KOPT-K1 (cell line): ENCODE measurements at regions not wholly inside any gene's neighbourhood (a gene's known extent, or its start where the extent isn't known, plus 50 kb on each side); places are given as distances from the start of the nearest gene placed in this dataset.

Experiments
- H3K27ac ChIP-seq: fragments of 200-600 bp; sonication (generic); 2 replicates; pipeline ENCODE4 v1.5.1; 2016; ENCODE audit warnings: antibody characterized with exemption, mild to moderate bottlenecking, low read depth, low read length; ENCODE audit not compliant: poor library complexity, severe bottlenecking
- H3K36me3 ChIP-seq: fragments of 200-600 bp; sonication (generic); 2 replicates; pipeline ENCODE4 v1.5.1; 2017; ENCODE audit warnings: antibody characterized with exemption, mild to moderate bottlenecking, low read length, moderate library complexity; ENCODE audit not compliant: insufficient read depth
- H3K9me3 ChIP-seq: fragments of 200-600 bp; sonication (generic); 2 replicates; pipeline ENCODE4 v1.5.1; 2017; ENCODE audit warnings: antibody characterized with exemption, low read length, mild to moderate bottlenecking; ENCODE audit not compliant: insufficient read depth, poor library complexity, severe bottlenecking

DNA sequence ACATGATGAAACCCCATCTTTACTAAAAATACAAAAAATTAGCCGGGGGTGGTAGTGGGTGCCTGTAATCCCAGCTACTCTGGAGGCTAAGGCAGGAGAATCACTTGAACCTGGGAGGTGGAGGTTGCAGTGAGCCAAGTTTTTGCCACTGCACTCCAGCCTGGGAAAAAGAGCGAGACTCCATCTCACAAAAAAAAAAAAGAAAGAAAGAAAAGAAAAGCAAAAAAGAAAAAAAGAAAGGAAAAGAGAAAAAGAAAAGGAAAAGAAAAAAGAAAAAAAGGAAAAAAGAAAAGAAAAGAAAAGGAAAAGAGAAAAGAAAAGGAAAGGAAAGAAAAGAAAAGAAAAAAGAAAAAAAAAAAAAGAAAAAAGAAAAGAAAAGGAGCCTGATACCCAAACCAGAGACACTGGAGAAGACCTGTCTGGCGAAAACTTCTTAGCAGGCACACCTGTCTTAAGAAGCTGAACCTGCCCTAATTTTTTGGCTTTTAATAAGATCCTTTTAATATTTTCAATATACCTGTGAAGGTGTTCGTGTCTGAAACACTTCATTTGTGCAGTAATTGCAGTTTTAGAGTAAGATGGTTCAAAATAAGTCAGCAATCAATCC is 164.7 kb upstream of the IRX2 start:
- no peak overlapping the region for H3K27ac ChIP-seq
- peaks cover 17% of the 10 kb centered on the region for H3K9me3 ChIP-seq
- H3K36me3 ChIP-seq: no peaks in the 10 kb centered on the region

DNA sequence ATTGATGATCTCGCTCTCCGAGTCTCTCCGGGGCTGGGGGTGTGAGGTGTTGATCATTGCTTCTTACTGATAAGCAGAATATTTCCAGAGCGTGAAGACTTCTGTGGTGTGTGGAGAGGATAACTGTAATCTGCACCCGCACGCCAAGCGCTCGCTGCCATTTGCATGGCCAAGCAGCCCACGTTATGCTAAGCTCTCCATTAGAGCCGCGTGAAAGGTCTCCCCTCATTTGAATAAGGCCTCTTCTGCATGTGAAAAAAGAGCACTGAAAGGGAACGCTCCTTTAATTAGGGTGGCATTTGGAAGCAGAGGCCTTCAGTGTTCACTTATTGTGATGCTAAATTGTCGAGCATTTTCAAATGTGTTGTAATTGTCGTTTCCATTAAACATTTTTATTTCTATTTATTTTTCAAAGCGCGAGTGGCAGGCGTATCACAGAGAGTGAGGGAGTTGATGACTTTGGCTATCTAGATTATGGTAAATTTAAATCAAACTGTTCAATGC is 163.6 kb upstream of the IRX2 start:
- peaks cover 6% of the 10 kb centered on the region for H3K9me3 ChIP-seq
- no peak overlapping the region for H3K27ac ChIP-seq
- H3K36me3 ChIP-seq: no peaks in the 10 kb centered on the region

DNA sequence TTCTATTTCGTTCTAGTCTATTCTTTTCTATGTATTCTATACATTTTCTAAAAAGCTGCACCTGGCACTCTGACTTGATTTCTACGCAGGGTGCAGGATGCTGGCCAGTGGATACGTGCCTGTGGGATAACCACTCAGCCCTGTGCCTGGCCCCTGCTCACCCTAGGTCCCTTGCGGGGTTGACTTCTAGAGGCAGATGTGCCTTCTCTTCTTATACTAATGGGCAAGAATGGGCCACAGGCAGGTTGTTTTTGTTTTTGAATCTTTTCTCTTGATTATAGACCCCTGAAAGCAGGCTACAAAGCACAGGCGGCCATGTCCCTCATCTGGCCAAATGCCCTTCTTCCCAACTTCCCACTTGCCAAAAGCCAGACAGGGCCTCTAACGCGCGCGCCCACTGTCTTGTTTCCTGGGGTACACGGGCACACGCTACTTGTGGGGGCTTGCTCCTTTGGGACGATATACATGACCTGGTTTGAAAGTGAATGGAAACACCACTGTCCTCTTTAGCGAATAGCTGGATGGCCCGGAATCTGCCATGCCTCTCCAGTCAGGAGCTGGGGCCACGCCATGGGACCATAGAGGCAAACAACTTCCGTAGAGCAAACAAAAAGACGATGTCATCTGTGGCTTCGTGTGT is 162.7 kb upstream of the IRX2 start:
- H3K27ac ChIP-seq: no peak overlapping the region
- H3K36me3 ChIP-seq: no peaks in the 10 kb centered on the region

DNA sequence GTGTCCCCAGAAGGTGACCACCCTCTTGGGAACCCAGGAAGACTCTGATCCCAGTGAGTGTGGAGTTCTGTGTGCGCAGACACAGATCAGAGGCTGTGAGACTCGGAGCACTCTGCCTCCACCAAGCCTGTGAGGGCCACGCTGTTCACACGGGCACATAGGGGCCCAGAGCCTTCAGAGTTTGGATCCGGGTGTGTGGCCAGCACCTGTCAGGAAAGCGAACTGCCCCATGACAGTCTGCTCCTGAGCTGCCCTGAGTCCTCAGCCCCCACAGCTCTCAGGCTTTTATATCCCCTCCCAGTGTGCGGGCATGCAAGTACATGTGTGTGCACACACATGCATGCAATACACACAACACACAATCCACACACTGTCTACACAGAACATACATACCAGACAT is 161.8 kb upstream of the IRX2 start:
- H3K9me3 ChIP-seq: no peaks in the 10 kb centered on the region
- H3K36me3 ChIP-seq: no peaks in the 10 kb centered on the region
- no peak overlapping the region for H3K27ac ChIP-seq

More for the DNA sequence above, 162.7 kb upstream of the IRX2 start:
- H3K9me3 ChIP-seq: no peaks in the 10 kb centered on the region

DNA sequence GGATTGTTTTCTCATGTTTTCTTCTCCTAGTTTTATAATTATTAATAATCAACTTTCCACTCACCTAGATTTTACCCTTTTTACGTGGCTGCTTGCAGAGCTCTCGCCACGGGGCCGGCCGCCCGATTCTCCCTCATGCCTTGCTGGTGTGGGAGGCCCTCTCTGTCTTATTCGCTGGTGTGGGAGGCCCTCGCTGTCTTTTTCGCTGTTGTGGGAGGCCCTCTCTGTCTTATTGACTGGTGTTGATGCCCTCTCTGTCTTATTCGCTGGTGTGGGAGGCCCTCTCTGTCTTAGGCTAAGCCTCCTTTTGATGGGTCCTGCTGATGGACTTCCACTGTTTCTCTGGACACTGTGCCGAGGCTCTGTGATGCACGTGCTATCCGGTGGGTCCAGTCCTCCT is 161.3 kb upstream of the IRX2 start:
- Histone ChIP-seq H3K36me3 (no peaks in the 10 kb centered on the region), H3K27ac (no peak overlapping the region), H3K9me3 (no peaks in the 10 kb centered on the region)

DNA sequence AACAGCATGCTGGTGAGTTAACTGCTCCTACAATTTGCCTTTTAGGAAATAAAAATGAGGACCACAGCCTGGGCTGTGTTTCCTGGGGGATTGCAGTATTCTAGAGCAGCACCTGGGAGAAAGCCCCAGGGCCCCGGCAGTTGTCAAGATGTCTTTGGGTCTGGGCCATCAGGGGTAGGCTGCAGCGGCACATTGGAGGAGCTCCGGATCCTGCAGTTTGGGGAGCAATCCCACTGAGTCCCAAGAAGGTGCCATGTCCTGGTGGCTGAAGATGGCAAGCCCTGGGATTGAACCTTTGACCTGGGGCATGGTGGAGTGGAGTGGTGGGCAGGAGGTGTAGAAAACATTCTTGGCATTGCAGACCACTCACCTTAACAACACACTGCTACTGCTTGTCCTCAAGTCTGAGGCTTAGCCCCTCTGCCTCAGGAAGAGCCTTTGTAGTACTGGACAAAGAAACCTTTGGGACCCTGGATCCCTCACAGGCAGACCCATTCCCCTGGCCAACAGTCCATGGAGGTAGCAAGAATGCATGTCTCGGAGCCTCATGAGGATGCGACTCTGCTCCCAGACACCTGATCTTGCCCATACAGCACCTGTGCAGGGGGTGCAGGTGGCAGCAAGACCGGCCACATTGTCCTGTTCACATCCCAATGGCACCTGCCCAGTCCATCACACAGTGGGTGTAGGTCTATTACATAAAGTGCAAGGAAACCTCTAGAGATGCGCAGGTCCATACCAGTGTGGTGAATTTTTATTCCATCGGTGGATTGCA is 159.1 kb upstream of the IRX2 start:
- no peak overlapping the region for H3K27ac ChIP-seq
- no peaks in the 10 kb centered on the region for H3K36me3 ChIP-seq
- H3K9me3 ChIP-seq: no peaks in the 10 kb centered on the region

DNA sequence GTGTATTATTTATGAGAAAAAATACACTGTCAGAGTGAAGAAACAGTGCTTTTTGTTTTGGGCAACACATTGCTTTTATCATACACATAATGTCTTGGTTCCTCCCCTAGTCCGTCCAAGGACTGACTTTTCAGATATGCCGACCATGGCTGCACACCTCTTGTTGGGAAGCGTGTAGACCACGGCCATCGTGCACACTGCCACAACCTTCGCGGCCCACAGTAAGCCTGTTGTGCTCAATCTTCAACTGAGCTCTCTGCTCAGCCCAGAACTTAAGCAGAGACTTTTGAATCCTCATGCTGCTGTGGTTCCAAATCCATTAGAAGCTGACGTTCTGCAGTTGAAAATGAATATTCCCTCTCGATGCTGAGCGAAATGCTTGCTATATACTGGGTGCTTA is 157.6 kb upstream of the IRX2 start:
- Histone ChIP-seq H3K9me3 (peaks cover 5% of the 10 kb centered on the region), H3K36me3 (no peaks in the 10 kb centered on the region), H3K27ac (no peak overlapping the region)

DNA sequence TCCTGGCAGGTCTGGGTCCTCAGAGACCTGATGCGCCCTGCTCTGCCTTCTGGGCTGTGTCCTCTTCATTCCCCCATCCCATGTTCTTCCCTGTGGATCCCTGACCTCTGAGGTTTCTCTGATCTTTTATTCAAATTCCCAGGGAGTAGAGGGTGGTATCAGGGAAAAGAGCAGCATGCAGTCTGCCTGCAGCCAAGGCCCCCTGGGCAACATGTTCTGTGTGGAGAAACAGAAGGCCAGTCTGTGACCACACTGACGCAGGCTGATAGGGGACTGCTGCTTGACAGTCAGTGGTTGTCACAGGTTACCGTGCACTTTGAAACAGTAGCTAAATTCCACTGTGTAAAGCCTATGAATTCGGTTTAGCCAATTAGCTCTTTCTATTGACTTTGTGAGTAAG is 156.6 kb upstream of the IRX2 start:
- H3K36me3 ChIP-seq: no peaks in the 10 kb centered on the region
- H3K27ac ChIP-seq: no peak overlapping the region
- H3K9me3 ChIP-seq: peaks cover 13% of the 10 kb centered on the region

DNA sequence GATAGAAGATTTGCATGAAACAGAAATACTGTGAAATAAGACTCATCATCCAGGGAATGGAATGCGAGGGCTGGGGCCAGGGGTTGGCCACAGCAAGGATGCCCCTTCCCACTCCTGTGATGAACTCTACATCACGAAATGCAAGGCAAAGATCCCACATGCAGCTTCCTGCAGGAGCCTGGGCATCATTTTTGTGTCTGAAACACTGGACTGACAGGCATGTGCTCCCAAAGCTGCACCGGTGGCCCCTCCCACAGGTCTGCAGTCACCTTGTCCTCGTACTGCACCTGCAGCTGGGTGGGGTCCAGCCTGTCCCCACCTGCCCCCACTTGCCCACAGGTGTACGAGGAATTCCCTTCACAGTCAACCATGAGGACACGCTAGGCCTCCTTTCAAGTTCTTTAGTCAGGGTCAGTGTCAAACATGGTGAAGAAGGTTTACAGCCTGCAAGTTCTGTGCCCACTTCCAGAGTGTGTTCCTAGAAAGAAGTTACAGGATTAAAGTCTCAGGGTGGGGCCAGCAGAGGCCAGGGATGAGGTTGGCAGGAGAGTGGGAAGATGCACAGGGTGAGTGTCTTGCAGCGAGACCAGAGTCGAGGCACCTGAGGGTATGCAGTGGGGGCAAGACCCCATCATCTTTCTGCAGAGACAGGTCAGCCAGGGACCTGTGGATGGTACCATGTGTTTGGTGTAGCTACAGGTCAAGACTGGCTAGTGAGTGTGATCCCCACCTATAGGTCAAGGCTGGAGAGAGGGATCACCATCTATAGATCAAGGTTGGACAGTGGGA is 155.0 kb upstream of the IRX2 start:
- Histone ChIP-seq H3K27ac (no peak overlapping the region), H3K9me3 (peaks cover 19% of the 10 kb centered on the region), H3K36me3 (no peaks in the 10 kb centered on the region)

DNA sequence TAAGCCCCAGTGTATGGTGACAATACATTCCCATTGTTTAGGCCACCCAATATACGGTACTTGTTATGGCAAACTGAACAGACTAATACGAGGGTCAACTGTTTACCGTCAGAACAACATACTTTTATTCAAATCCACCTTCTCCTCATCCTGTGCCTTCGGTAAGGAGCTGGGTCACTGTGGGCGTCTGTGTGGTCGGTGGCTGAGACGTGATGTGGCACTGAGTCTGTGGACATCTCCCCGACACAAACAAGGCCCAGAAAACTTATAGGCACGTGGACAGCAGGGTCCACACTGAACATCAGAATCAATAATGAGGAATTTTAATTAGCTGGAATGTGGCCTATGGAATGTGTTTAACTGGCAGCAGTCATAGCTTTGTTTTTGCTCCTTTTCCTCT is 154.3 kb upstream of the IRX2 start:
- H3K27ac ChIP-seq: no peak overlapping the region
- H3K36me3 ChIP-seq: no peaks in the 10 kb centered on the region
- peaks cover 19% of the 10 kb centered on the region for H3K9me3 ChIP-seq

DNA sequence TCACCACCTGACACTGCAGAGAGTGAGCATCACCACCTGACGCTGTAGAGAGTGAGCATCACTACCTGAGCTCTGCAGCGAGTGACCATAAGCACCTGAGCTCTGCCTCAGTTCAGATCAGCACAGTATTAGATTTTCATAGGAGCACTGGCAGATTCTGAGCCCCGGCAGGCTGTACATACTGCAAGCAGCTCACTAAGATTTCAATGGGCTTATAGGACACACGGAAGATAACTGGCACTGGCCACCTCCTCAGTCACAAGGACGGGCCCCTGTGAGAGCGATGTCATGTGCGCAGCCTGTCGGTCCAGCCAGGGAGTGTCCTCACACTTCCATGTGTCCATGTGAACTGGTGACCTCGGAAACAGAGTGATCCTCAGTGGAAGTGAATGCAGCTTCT is 153.5 kb upstream of the IRX2 start:
- Histone ChIP-seq H3K36me3 (no peaks in the 10 kb centered on the region), H3K27ac (no peak overlapping the region), H3K9me3 (peaks cover 19% of the 10 kb centered on the region)

DNA sequence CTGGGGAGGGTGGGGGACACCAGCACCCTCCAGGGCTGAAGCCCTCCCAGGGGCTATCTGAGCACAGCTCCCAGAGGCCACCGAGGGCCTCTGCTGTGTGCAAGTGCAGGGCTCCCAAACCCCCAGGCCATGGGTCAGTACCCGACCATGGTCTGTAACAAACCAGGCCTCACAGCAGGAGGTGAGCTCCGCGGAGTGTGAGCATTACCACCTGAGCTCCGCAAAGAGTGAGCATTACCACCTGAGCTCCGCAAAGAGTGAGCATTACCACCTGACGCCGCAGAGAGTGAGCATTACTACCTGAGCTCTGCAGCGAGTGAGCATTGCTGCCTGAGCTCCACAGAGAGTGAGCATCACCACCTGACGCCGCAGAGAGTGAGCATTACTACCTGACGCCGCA is 152.9 kb upstream of the IRX2 start:
- peaks cover 19% of the 10 kb centered on the region for H3K9me3 ChIP-seq
- no peak overlapping the region for H3K27ac ChIP-seq

DNA sequence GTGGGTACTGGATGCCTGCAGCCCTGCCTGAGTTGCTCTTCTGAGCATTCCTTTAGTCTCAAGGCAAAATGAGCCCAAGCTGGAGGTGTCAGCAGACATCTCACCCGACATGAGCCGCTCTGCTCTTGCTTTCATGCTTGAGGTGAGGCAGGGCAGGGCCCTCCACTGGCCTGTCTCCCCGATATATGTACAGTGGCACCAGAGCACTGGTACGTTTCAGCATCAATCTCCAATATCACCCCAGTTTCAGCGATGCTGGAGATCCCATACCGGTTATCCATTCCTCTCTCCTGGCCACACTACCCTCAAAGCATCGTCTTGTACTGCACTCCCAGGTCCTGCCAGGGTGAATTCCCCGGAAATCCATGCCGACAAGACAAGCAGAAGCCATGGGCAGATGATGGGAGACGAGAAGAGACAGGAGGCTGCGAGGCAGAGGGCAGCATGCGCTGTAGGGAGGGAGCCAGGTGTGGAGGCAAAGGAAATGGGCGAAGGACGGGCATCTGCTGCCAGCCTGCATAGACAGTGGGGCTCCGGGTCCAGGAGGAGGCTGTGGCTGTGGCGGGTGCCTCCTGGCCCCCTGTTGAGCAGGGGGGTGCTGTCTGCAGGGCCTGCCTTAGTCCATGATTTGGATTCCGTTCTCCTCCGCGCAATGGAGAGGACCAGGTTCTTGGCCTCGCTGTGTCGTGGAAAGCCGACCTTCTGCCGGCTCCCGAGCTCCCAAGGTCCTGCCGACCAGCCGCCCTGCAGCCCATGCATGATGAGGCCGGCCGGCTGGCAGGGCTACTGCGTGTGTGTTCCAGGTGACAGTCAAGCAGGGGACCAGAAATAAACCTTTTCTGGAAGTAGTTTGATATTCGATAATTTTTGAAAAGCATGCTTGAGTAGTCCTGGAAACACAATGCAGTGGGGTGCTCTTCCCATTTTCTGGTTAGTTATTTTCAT is 152.2 kb upstream of the IRX2 start:
- Histone ChIP-seq H3K27ac (no peak overlapping the region), H3K36me3 (no peaks in the 10 kb centered on the region), H3K9me3 (peaks cover 19% of the 10 kb centered on the region)

More for the DNA sequence above, 152.9 kb upstream of the IRX2 start:
- no peaks in the 10 kb centered on the region for H3K36me3 ChIP-seq

DNA sequence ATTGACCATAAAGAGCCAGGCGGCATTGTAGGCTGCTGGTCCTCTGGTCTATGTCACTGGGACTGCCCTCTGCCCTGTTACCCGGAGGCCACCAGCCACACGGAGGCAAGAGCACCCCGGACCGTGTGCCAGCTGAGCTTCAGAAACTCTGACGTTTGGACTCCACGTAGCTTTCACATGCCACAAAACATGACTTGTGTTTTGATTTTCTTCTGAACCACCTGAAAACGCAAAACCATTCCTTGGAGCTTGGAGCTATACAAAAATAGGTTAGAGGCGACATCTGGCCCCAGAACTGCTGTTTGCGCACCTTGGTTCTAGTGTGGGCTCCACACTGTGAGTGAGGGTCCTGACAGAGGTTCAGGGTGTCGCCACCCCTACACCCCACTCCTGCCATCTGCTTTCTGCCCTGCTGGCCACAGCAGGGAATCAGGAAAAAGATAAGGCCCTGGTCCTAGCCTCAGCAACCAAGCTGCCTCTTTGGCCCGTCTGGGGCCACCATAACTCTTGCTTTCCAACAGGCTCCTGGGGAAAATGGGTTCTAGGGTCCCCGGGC is 151.3 kb upstream of the IRX2 start:
- H3K36me3 ChIP-seq: no peaks in the 10 kb centered on the region
- peaks cover 19% of the 10 kb centered on the region for H3K9me3 ChIP-seq
- no peak overlapping the region for H3K27ac ChIP-seq
